SK-N-SH treated with all-trans-retinoic acid at 6 μM for 48 hours (cell line): ENCODE measurements at regions not wholly inside any gene's neighbourhood (a gene's known extent, or its start where the extent isn't known, plus 50 kb on each side); places are given as distances from the start of the nearest gene placed in this dataset.

Source experiments
- ARNTL ChIP-seq: fragments of 450-650 bp; formaldehyde crosslinking; IDR thresholded peaks from 2 replicates; pipeline ENCODE4 v1.5.0; 2020; ENCODE audit warnings: low read depth, mild to moderate bottlenecking, moderate library complexity, borderline replicate concordance
- CSDC2 ChIP-seq: fragments of 250-450 bp; sonication (Bioruptor Pico); IDR thresholded peaks from 2 replicates; pipeline ENCODE4 v1.5.0; 2020; ENCODE audit warnings: mild to moderate bottlenecking, moderate library complexity
- GLIS3 ChIP-seq: fragments of 250-450 bp; sonication (Bioruptor Pico); IDR thresholded peaks from 2 replicates; pipeline ENCODE4 v1.5.0; 2020; ENCODE audit warnings: mild to moderate bottlenecking, moderate library complexity
- ISL1 ChIP-seq: fragments of 250-450 bp; sonication (Bioruptor Pico); IDR thresholded peaks from 2 replicates; pipeline ENCODE4 v2.1.2; 2022; ENCODE audit warnings: mild to moderate bottlenecking, moderate library complexity
- PATZ1 ChIP-seq: fragments of 250-450 bp; sonication (Bioruptor Pico); IDR thresholded peaks from 2 replicates; pipeline ENCODE4 v1.8.0; 2020; ENCODE audit warnings: mild to moderate bottlenecking, moderate library complexity, borderline replicate concordance
- RARB ChIP-seq: fragments of 250-450 bp; sonication (Bioruptor Pico); IDR thresholded peaks from 2 replicates; pipeline ENCODE4 v1.8.0; 2021; ENCODE audit warnings: mild to moderate bottlenecking, moderate library complexity
- ZC3H10 ChIP-seq: fragments of 250-450 bp; sonication (Bioruptor Pico); IDR thresholded peaks from 2 replicates; pipeline ENCODE4 v1.5.1; 2021; ENCODE audit warnings: mild to moderate bottlenecking, moderate library complexity
- ZFP3 ChIP-seq: fragments of 250-450 bp; sonication (Bioruptor Pico); IDR thresholded peaks from 2 replicates; pipeline ENCODE4 v1.5.0; 2020; ENCODE audit warnings: mild to moderate bottlenecking, moderate library complexity
- ZFP30 ChIP-seq: fragments of 450-650 bp; formaldehyde crosslinking; IDR thresholded peaks from 2 replicates; pipeline ENCODE4 v1.5.0; 2022; ENCODE audit warnings: mild to moderate bottlenecking, moderate library complexity
- TF ChIP-seq, protein P1 (sequence below): fragments of 250-450 bp; sonication (Bioruptor Pico); IDR thresholded peaks from 2 replicates; pipeline ENCODE4 v1.8.0; 2021; ENCODE audit warnings: low read depth, mild to moderate bottlenecking, moderate library complexity, borderline replicate concordance
- TF ChIP-seq, protein P2 (sequence below): fragments of 250-450 bp; sonication (Bioruptor Pico); IDR thresholded peaks from 2 replicates; pipeline ENCODE4 v1.5.1; 2020; ENCODE audit warnings: low read depth, mild to moderate bottlenecking, moderate library complexity
- TF ChIP-seq, protein P3 (sequence below): fragments of 250-450 bp; sonication (Bioruptor Pico); IDR thresholded peaks from 2 replicates; pipeline ENCODE4 v1.5.0; 2020; ENCODE audit warnings: mild to moderate bottlenecking, moderate library complexity

- TF ChIP-seq RARB (CRISPR knock-in tag) (no peak), ISL1 (CRISPR knock-in tag) (no peak), ARNTL (no peak), ZFP3 (CRISPR knock-in tag) (no peak), PATZ1 (CRISPR knock-in tag) (no peak), ZC3H10 (CRISPR knock-in tag) (no peak), CSDC2 (no peak), ZFP30 (CRISPR knock-in tag) (no peak), GLIS3 (CRISPR knock-in tag) (no peak)
- TF ChIP-seq, protein P1, sequence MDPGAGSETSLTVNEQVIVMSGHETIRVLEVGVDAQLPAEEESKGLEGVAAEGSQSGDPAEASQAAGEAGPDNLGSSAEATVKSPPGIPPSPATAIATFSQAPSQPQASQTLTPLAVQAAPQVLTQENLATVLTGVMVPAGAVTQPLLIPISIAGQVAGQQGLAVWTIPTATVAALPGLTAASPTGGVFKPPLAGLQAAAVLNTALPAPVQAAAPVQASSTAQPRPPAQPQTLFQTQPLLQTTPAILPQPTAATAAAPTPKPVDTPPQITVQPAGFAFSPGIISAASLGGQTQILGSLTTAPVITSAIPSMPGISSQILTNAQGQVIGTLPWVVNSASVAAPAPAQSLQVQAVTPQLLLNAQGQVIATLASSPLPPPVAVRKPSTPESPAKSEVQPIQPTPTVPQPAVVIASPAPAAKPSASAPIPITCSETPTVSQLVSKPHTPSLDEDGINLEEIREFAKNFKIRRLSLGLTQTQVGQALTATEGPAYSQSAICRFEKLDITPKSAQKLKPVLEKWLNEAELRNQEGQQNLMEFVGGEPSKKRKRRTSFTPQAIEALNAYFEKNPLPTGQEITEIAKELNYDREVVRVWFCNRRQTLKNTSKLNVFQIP, result no peak
- TF ChIP-seq, protein P2, sequence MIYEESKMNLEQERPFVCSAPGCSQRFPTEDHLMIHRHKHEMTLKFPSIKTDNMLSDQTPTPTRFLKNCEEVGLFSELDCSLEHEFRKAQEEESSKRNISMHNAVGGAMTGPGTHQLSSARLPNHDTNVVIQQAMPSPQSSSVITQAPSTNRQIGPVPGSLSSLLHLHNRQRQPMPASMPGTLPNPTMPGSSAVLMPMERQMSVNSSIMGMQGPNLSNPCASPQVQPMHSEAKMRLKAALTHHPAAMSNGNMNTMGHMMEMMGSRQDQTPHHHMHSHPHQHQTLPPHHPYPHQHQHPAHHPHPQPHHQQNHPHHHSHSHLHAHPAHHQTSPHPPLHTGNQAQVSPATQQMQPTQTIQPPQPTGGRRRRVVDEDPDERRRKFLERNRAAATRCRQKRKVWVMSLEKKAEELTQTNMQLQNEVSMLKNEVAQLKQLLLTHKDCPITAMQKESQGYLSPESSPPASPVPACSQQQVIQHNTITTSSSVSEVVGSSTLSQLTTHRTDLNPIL, result no peak
- TF ChIP-seq, protein P3, sequence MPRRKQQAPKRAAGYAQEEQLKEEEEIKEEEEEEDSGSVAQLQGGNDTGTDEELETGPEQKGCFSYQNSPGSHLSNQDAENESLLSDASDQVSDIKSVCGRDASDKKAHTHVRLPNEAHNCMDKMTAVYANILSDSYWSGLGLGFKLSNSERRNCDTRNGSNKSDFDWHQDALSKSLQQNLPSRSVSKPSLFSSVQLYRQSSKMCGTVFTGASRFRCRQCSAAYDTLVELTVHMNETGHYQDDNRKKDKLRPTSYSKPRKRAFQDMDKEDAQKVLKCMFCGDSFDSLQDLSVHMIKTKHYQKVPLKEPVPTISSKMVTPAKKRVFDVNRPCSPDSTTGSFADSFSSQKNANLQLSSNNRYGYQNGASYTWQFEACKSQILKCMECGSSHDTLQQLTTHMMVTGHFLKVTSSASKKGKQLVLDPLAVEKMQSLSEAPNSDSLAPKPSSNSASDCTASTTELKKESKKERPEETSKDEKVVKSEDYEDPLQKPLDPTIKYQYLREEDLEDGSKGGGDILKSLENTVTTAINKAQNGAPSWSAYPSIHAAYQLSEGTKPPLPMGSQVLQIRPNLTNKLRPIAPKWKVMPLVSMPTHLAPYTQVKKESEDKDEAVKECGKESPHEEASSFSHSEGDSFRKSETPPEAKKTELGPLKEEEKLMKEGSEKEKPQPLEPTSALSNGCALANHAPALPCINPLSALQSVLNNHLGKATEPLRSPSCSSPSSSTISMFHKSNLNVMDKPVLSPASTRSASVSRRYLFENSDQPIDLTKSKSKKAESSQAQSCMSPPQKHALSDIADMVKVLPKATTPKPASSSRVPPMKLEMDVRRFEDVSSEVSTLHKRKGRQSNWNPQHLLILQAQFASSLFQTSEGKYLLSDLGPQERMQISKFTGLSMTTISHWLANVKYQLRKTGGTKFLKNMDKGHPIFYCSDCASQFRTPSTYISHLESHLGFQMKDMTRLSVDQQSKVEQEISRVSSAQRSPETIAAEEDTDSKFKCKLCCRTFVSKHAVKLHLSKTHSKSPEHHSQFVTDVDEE (CRISPR knock-in tag), result no peak
These were observed 202.1 kb downstream of the IRX2 start for GRCh38 chr5:2549354-2549753.
